HepG2 (cell line): ENCODE measurements at regions not wholly inside any gene's neighbourhood (a gene's known extent, or its start where the extent isn't known, plus 50 kb on each side); places are given as distances from the start of the nearest gene placed in this dataset.

Source experiments
- ATAC-seq: fragments of 200-7000 bp; cut with Tn5 transposase; 3 replicates; pipeline ENCODE4 v1.9.1; 2020; ENCODE audit warnings: mild to moderate bottlenecking, moderate library complexity
- BruUV-seq: library from RNA; stranded (reverse); fragments of 400-500 nt; replicated peaks from 2 replicates; lab custom pipeline; 2021; lab: Mats Ljungman, UMichigan
- CTCF ChIA-PET: fragments of 300-600 bp; formaldehyde crosslinking; extraction: SDS; loops from one replicate; lab custom pipeline; 2021; ENCODE audit warnings: low total read pairs, inconsistent platforms, low intra/inter-chr PET ratio; lab: Yijun Ruan, JAX
- POLR2A ChIA-PET: fragments of 350-600 bp; sonication (Branson Sonifier 250); formaldehyde crosslinking; loops from one replicate; lab custom pipeline; 2020; ENCODE audit warnings: antibody characterized with exemption, inconsistent platforms; lab: Yijun Ruan, JAX
- DNase-seq: peaks from one replicate; pipeline ENCODE4 v3.0.0-alpha.2; 2015; ENCODE audit warnings: low spot score
- FAIRE-seq: peaks from 3 replicates; lab custom pipeline; 2011; peaks lifted over from hg19 to GRCh38; lab: Jason Lieb, UNC
- H2AFZ ChIP-seq: one replicate; pipeline ENCODE4 v1.6.1; 2011; ENCODE audit warnings: low read length, inconsistent platforms
- H3K27ac ChIP-seq: fragments of 300-600 bp; 3 replicates; pipeline ENCODE4 v1.8.0; 2011; ENCODE audit warnings: mixed run types, mild to moderate bottlenecking, mixed read lengths, low read length, inconsistent platforms; ENCODE audit not compliant: insufficient read depth; ENCODE audit errors: extremely low read length
- H3K27me3 ChIP-seq, 2 experiments: fragments of 200-600 bp in 1 of 2; 2 replicates in 1 of 2; 3 replicates in 1 of 2; pipeline versions ENCODE4 v1.6.0 to v1.8.0; 2011; ENCODE audit warnings: low read length in 2 of 2, mild to moderate bottlenecking in 2 of 2, moderate library complexity in 2 of 2, inconsistent platforms in 1 of 2; ENCODE audit not compliant: insufficient read depth in 2 of 2, control insufficient read depth in 1 of 2
- H3K36me3 ChIP-seq, 2 experiments: fragments of 200-600 bp in 1 of 2; replicated peaks in 1 of 2; 2 replicates in 1 of 2; 3 replicates in 1 of 2; pipeline versions ENCODE4 v1.5.1 to v1.8.0; 2011; ENCODE audit warnings: low read length in 2 of 2, inconsistent platforms in 1 of 2; ENCODE audit not compliant: insufficient read depth in 2 of 2, control insufficient read depth in 1 of 2
- H3K4me1 ChIP-seq: 2 replicates; pipeline ENCODE4 v1.5.1; 2012; ENCODE audit warnings: low read length, inconsistent platforms; ENCODE audit not compliant: insufficient read depth
- H3K4me2 ChIP-seq: 2 replicates; pipeline ENCODE4 v1.6.0; 2011; ENCODE audit warnings: low read depth, low read length, inconsistent platforms
- H3K4me3 ChIP-seq, 3 experiments: fragments of 200-600 bp in 1 of 3; sonication (generic), shearing (Covaris generic) in 1 of 3; replicated peaks in 1 of 3; 2 replicates each; pipeline ENCODE4 v1.5.1; 2011 to 2016; ENCODE audit warnings: low read length in 3 of 3, inconsistent platforms in 2 of 3, low read depth in 2 of 3, mild to moderate bottlenecking in 2 of 3, control low read depth in 1 of 3, mixed read lengths in 1 of 3; ENCODE audit not compliant: insufficient read depth in 1 of 3
- H3K79me2 ChIP-seq: one replicate; pipeline ENCODE4 v1.6.1; 2011; ENCODE audit warnings: low read length, inconsistent platforms; ENCODE audit not compliant: insufficient read depth
- H3K9ac ChIP-seq: 2 replicates; pipeline ENCODE4 v1.6.0; 2011; ENCODE audit warnings: mild to moderate bottlenecking, low read depth, low read length, inconsistent platforms; ENCODE audit not compliant: insufficient read depth
- H3K9me3 ChIP-seq: 2 replicates; pipeline ENCODE4 v1.5.1; 2012; ENCODE audit warnings: mild to moderate bottlenecking, low read length
- H4K20me1 ChIP-seq: 2 replicates; pipeline ENCODE4 v1.6.0; 2011; ENCODE audit warnings: inconsistent platforms, mild to moderate bottlenecking, low read length, moderate library complexity; ENCODE audit not compliant: insufficient read depth
- FOSL2 ChIP-seq: sonication (generic); formaldehyde crosslinking; IDR thresholded peaks from 2 replicates; pipeline ENCODE4 v1.4.0; 2020; ENCODE audit warnings: missing genetic modification reagents
- MNT ChIP-seq: fragments of 450-650 bp; IDR thresholded peaks from 2 replicates; pipeline ENCODE4 v1.6.1; 2016
- NBN ChIP-seq: fragments of 450-650 bp; conservative IDR thresholded peaks from 2 replicates; pipeline ENCODE4 v1.6.1; 2017
- PLRG1 ChIP-seq: fragments of 450-650 bp; conservative IDR thresholded peaks from 2 replicates; pipeline ENCODE4 v1.6.1; 2016
- SALL2 ChIP-seq: sonication (generic); formaldehyde crosslinking; IDR thresholded peaks from 2 replicates; pipeline ENCODE4 v1.8.1; 2023; ENCODE audit warnings: mild to moderate bottlenecking, missing genetic modification reagents, inconsistent platforms
- ZBTB20 ChIP-seq: sonication (generic); formaldehyde crosslinking; IDR thresholded peaks from 2 replicates; pipeline ENCODE4 v1.8.1; 2023; ENCODE audit warnings: missing genetic modification reagents, low read depth, mild to moderate bottlenecking, borderline replicate concordance
- ZFP91 ChIP-seq: sonication (generic); formaldehyde crosslinking; IDR thresholded peaks from 2 replicates; pipeline ENCODE4 v1.9.0; 2022; ENCODE audit warnings: missing genetic modification reagents, mild to moderate bottlenecking, borderline replicate concordance
- ZNF543 ChIP-seq: sonication (generic); formaldehyde crosslinking; IDR thresholded peaks from 2 replicates; pipeline ENCODE4 v1.4.0; 2020; ENCODE audit warnings: mild to moderate bottlenecking, missing genetic modification reagents
- whole genome bisulfite sequencing: methylation state at CpG from one replicate; pipeline ENCODE4 v1.1.6; 2017; ENCODE audit warnings: low lambda C conversion rate; 5-methylcytosine and 5-hydroxymethylcytosine counted together
- in situ Hi-C: cut with HindIII; loops from 2 replicates; pipeline ENCODE4 v1.10.0; 2017; ENCODE audit warnings: low pct_unique_long_range_greater_than_20kb; ENCODE audit not compliant: extremely low pct_ligation_motif_present
- intact Hi-C: fragments of 100-400 bp; cut with micrococcal nuclease; formaldehyde crosslinking; loops from one replicate; pipeline ENCODE4 v1.10.0; 2022; ENCODE audit not compliant: unreplicated experiment
- TF ChIP-seq, protein P1 (sequence below): sonication (generic); formaldehyde crosslinking; IDR thresholded peaks from 2 replicates; pipeline ENCODE4 v1.5.1; 2020; ENCODE audit warnings: mild to moderate bottlenecking, missing genetic modification reagents, borderline replicate concordance

DNA sequence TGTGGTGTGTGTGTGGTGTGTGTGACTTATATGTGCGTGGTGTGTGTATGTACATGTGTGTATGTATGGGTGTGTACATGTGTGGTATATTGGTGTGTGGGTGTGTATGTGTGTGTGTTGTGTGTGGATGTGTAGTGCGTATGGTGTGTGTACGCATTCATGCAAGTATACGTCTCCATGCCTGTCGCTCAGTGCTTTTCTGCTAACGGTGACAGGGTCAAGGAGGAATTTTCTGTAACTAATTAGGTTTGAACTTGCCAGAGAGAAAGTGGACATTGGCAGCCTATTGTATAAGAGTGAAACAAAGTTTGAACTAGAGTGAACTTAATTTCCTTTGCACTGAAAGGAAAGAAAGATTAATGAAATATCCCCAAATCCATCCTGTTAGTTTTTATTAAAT lies 120.9 kb upstream of the GSC start (continued):
- TF ChIP-seq, protein P1, sequence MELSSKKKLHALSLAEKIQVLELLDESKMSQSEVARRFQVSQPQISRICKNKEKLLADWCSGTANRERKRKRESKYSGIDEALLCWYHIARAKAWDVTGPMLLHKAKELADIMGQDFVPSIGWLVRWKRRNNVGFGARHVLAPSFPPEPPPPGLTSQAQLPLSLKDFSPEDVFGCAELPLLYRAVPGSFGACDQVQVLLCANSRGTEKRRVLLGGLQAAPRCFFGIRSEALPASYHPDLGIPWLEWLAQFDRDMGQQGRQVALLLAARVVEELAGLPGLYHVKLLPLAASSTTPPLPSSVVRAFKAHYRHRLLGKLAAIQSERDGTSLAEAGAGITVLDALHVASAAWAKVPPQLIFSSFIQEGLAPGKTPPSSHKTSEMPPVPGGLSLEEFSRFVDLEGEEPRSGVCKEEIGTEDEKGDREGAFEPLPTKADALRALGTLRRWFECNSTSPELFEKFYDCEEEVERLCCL (CRISPR knock-in tag), result no peak
- TF ChIP-seq ZBTB20 (CRISPR knock-in tag) (no peak), FOSL2 (CRISPR knock-in tag) (no peak), ZNF543 (CRISPR knock-in tag) (no peak), ZFP91 (CRISPR knock-in tag) (no peak)

DNA sequence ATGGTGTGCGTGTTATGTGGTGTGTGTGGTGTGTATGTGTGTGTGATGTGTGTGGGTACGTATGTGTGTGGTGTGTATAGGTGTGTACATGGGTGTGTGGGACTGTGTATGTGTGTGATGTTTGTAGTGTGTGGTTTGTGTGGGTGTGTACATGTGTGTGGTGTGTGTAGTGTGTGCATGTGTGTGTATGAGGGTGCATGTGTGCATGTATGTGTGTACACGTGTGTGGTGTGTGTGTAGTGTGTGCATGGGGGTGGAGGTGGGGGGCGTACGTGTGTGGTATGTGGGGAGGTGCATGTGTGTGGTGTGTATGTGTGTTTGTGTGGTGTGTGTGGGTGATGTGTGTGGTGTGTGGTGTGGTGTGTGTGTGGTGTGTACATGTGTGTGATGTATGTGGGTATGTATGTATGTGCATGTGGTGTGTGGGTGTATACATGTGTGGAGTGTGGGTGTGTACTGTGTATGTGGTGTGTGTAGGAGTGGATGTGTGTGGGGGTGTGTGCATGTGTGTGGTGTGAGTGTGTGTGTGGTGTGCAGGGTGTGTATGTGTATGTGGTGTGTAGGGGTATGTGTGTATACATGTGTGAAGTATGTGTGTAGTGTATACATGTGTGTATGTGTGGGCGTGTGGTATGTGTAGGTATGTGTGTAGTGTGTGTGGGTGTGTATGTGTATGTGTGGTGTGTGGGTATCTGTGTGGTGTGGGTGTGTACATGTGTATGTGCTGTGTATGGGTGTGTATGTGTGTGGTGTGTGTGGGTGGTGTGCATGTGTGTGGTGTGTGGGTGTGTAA lies 119.8 kb upstream of the GSC start:
- no peak for ATAC-seq
- BruUV-seq, result no TSS peak
- no peak overlapping the region for H2AFZ ChIP-seq
- no peaks in the 10 kb centered on the region for H3K79me2 ChIP-seq
- H3K27ac ChIP-seq, result no peak overlapping the region
- TF ChIP-seq PLRG1, result 0 out of 2 replicates have a peak, but pooled peaks have one; percentile 43
- 0 out of 2 replicates have a peak, but pooled peaks have one; percentile 56 for TF ChIP-seq NBN
- TF ChIP-seq SALL2 (CRISPR knock-in tag), result no peak
- TF ChIP-seq MNT, result peak; percentile 98
- TF ChIP-seq, all 625 proteins: peak for 3
- Histone ChIP-seq H3K4me2 (no peak overlapping the region), H3K9ac (no peak overlapping the region), H3K36me3 (no peaks in the 10 kb centered on the region), H3K27me3 (peaks cover 2 to 53% of the 10 kb centered on the region in 2 experiments; a peak in 3 of 5 replicates), H4K20me1 (no peaks in the 10 kb centered on the region), H3K4me3 (no peak overlapping the region), H3K9me3 (no peaks in the 10 kb centered on the region), H3K4me1 (peaks cover 7% of the 10 kb centered on the region; the same call in 1 of the 2 replicates)
- ChIA-PET POLR2A (no interaction called here), CTCF (no interaction called here)
- no peak for FAIRE-seq
- in situ Hi-C loops, result no loop called here
- DNase-seq, result no peak
- intact Hi-C loops, result no loop called here
- 59% methylated on average over 6 of the region's 6 CpGs for WGBS
